ENCODE measurements at regions not wholly inside any gene's neighbourhood (a gene's known extent, or its start where the extent isn't known, plus 50 kb on each side); places are given as distances from the start of the nearest gene placed in this dataset.

DNA sequence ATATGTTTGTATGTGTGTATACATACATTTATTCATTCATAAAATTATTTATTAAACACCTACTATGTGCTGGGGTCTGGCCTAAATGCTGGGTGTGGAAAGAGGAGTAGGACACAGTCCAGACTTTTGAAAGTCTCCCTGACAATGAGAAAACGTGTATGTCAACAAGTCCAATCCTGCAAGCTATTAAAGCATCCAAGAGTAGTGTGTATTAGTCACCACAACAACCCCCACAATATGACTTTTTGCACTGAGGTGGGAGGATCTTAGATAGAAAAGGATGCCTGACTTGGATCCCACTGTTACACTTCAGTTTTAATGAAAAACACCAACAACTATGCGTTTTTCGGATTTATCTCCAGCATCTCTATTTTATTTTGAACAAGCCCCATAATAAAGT is 446.4 kb downstream of the EPHA4 start:
- ATAC-seq = no peak
- Histone ChIP-seq H3K9me3 (no peaks in the 10 kb centered on the region), H3K27me3 (no peaks in the 10 kb centered on the region), H3K4me1 (no peaks in the 10 kb centered on the region), H3K27ac (no peak overlapping the region), H3K4me3 (no peak overlapping the region), H3K36me3 (replicated peaks in 1 of 2; ENCODE audit: insufficient read depth in 1 of 2, low read depth in 2 of 2) (no peaks in the 10 kb centered on the region)
- no peak for DNase-seq
- 51% methylated on average over 3 of the region's 3 CpGs for WGBS, 2 donors
- no peak for TF ChIP-seq POLR2A (IDR thresholded peaks at IDR 0.05)
- TF ChIP-seq, protein P1, sequence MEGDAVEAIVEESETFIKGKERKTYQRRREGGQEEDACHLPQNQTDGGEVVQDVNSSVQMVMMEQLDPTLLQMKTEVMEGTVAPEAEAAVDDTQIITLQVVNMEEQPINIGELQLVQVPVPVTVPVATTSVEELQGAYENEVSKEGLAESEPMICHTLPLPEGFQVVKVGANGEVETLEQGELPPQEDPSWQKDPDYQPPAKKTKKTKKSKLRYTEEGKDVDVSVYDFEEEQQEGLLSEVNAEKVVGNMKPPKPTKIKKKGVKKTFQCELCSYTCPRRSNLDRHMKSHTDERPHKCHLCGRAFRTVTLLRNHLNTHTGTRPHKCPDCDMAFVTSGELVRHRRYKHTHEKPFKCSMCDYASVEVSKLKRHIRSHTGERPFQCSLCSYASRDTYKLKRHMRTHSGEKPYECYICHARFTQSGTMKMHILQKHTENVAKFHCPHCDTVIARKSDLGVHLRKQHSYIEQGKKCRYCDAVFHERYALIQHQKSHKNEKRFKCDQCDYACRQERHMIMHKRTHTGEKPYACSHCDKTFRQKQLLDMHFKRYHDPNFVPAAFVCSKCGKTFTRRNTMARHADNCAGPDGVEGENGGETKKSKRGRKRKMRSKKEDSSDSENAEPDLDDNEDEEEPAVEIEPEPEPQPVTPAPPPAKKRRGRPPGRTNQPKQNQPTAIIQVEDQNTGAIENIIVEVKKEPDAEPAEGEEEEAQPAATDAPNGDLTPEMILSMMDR (IDR thresholded peaks at IDR 0.05) = no peak
- intact Hi-C loops (cut with DNase I) = no loop called here

GRCh38 chr2:221129657-221130056 is 442.4 kb downstream of the EPHA4 start:
- no peaks in the 10 kb centered on the region for H3K27me3 ChIP-seq
- no peaks in the 10 kb centered on the region for H3K9me3 ChIP-seq
- TF ChIP-seq, protein P1 (IDR thresholded peaks at IDR 0.05) = no peak
- TF ChIP-seq POLR2A (IDR thresholded peaks at IDR 0.05) = no peak
- no peaks in the 10 kb centered on the region for H3K4me1 ChIP-seq
- 38 to 55% methylated on average over 1 of the region's 1 CpG for WGBS, 2 donors
- DNase-seq (no peak), ATAC-seq (no peak)
- H3K36me3 ChIP-seq (replicated peaks in 1 of 2; ENCODE audit: insufficient read depth in 1 of 2, low read depth in 2 of 2) = no peaks in the 10 kb centered on the region
- no peak overlapping the region for H3K27ac ChIP-seq
- intact Hi-C loops (cut with DNase I) = no loop called here
- no peak overlapping the region for H3K4me3 ChIP-seq

GRCh38 chr2:221130431-221130830 is 441.7 kb downstream of the EPHA4 start:
- no peaks in the 10 kb centered on the region for H3K9me3 ChIP-seq
- ATAC-seq (no peak), DNase-seq (no peak)
- H3K4me1 ChIP-seq = no peaks in the 10 kb centered on the region
- no peak overlapping the region for H3K27ac ChIP-seq
- no peak overlapping the region for H3K4me3 ChIP-seq
- H3K27me3 ChIP-seq = no peaks in the 10 kb centered on the region
- no peak for TF ChIP-seq POLR2A (IDR thresholded peaks at IDR 0.05)
- TF ChIP-seq, protein P1 (IDR thresholded peaks at IDR 0.05) = no peak
- no peaks in the 10 kb centered on the region for H3K36me3 ChIP-seq (replicated peaks in 1 of 2; ENCODE audit: insufficient read depth in 1 of 2, low read depth in 2 of 2)
- WGBS, 2 donors = 10 to 17% methylated on average over 1 of the region's 1 CpG
- intact Hi-C loops (cut with DNase I) = no loop called here

DNA sequence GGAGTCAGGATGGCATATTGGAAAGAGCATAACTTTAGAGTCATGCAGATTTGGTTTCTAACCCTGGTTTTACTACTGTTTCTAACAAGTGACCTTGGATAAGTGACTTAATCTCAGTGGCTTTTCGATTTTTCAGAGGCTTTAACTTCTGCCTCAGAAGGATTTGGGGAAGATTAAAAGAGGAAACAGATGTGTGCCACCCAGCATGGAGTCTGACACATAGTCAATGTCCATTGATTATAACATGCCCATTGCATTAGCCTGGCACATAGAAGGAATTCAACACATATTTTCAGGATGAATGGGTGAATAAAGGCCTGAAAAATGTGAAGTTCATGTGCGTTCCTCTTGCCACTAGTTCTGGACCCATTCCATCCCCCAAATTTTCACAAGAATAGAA is 438.2 kb downstream of the EPHA4 start:
- intact Hi-C loops (cut with DNase I) = no loop called here
- Histone ChIP-seq H3K27ac (no peak overlapping the region), H3K27me3 (no peaks in the 10 kb centered on the region), H3K9me3 (no peaks in the 10 kb centered on the region), H3K4me3 (no peak overlapping the region), H3K36me3 (replicated peaks in 1 of 2; ENCODE audit: insufficient read depth in 1 of 2, low read depth in 2 of 2) (no peaks in the 10 kb centered on the region), H3K4me1 (no peaks in the 10 kb centered on the region)
- no peak for TF ChIP-seq POLR2A (IDR thresholded peaks at IDR 0.05)
- TF ChIP-seq, protein P1 (IDR thresholded peaks at IDR 0.05) = no peak
- 50 to 57% methylated on average over 2 of the region's 2 CpGs for WGBS, 2 donors
- DNase-seq = no peak
- no peak for ATAC-seq

GRCh38 chr2:221134718-221135117 is 437.4 kb downstream of the EPHA4 start:
- DNase-seq (no peak), ATAC-seq (no peak)
- TF ChIP-seq, protein P1 (IDR thresholded peaks at IDR 0.05) = no peak
- TF ChIP-seq POLR2A (IDR thresholded peaks at IDR 0.05) = no peak
- Histone ChIP-seq H3K27ac (no peak overlapping the region), H3K9me3 (no peaks in the 10 kb centered on the region), H3K27me3 (no peaks in the 10 kb centered on the region), H3K36me3 (replicated peaks in 1 of 2; ENCODE audit: insufficient read depth in 1 of 2, low read depth in 2 of 2) (no peaks in the 10 kb centered on the region), H3K4me1 (no peaks in the 10 kb centered on the region), H3K4me3 (no peak overlapping the region)
- 94 to 97% methylated on average over 3 of the region's 3 CpGs for WGBS, 2 donors
- intact Hi-C loops (cut with DNase I) = no loop called here

Data from body of pancreas (tissue), 4 donors.